BE2C (cell line): ENCODE measurements at regions not wholly inside any gene's neighbourhood (a gene's known extent, or its start where the extent isn't known, plus 50 kb on each side); places are given as distances from the start of the nearest gene placed in this dataset.
"Not testable (repeated sequence)": the region's sequence is repeated elsewhere in the genome, so short reads cannot be mapped to it uniquely, and the experiment has no call there.

Experiments
- DNase-seq: peaks from one replicate; pipeline ENCODE4 v3.0.0-alpha.2; 2020
- H3K27me3 ChIP-seq: fragments of 250-450 bp; sonication (Bioruptor Pico); 2 replicates; pipeline ENCODE4 v1.5.1; 2020; ENCODE audit warnings: mild to moderate bottlenecking
- H3K36me3 ChIP-seq: fragments of 250-450 bp; sonication (Bioruptor Pico); 2 replicates; pipeline ENCODE4 v1.5.1; 2020; ENCODE audit warnings: mild to moderate bottlenecking
- H3K4me1 ChIP-seq: fragments of 250-450 bp; sonication (Bioruptor Pico); 2 replicates; pipeline ENCODE4 v1.5.1; 2020
- H3K4me3 ChIP-seq: 2 replicates; pipeline ENCODE4 v1.5.1; 2011; ENCODE audit warnings: low read depth, low read length
- H3K9me3 ChIP-seq: fragments of 250-450 bp; sonication (Bioruptor Pico); 2 replicates; pipeline ENCODE4 v1.5.1; 2020
- TF ChIP-seq, protein P1 (sequence below): IDR thresholded peaks from 2 replicates; pipeline ENCODE4 v1.5.1; 2012; ENCODE audit warnings: mild to moderate bottlenecking, low read depth, low read length

DNA sequence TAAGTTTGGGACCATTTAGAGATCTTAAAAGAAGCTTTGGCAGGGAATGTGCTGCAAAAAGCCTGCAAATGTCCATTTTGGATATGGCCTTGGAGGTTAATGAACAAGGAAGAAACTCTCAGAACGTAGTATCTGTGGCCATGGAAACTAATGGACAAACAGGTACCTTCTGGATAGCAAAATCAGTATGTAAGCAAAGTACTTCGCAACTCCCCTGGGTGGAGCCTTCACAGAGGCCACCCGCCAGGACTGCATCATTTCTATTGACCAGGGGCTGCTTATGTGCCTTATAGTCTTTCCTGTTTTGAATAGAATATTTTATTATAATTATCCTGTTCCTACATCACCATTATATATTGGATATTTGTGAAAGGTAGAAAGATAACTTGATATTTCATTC lies 510.8 kb upstream of the SYNCRIP start:
- H3K4me1 ChIP-seq = peaks cover 3% of the 10 kb centered on the region; the same call in 1 of the 2 replicates
- TF ChIP-seq, protein P1, sequence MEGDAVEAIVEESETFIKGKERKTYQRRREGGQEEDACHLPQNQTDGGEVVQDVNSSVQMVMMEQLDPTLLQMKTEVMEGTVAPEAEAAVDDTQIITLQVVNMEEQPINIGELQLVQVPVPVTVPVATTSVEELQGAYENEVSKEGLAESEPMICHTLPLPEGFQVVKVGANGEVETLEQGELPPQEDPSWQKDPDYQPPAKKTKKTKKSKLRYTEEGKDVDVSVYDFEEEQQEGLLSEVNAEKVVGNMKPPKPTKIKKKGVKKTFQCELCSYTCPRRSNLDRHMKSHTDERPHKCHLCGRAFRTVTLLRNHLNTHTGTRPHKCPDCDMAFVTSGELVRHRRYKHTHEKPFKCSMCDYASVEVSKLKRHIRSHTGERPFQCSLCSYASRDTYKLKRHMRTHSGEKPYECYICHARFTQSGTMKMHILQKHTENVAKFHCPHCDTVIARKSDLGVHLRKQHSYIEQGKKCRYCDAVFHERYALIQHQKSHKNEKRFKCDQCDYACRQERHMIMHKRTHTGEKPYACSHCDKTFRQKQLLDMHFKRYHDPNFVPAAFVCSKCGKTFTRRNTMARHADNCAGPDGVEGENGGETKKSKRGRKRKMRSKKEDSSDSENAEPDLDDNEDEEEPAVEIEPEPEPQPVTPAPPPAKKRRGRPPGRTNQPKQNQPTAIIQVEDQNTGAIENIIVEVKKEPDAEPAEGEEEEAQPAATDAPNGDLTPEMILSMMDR = no peak
- no peak for DNase-seq
- no peaks in the 10 kb centered on the region for H3K27me3 ChIP-seq
- no peak overlapping the region for H3K4me3 ChIP-seq
- H3K9me3 ChIP-seq = no peaks in the 10 kb centered on the region
- H3K36me3 ChIP-seq = no peaks in the 10 kb centered on the region

DNA sequence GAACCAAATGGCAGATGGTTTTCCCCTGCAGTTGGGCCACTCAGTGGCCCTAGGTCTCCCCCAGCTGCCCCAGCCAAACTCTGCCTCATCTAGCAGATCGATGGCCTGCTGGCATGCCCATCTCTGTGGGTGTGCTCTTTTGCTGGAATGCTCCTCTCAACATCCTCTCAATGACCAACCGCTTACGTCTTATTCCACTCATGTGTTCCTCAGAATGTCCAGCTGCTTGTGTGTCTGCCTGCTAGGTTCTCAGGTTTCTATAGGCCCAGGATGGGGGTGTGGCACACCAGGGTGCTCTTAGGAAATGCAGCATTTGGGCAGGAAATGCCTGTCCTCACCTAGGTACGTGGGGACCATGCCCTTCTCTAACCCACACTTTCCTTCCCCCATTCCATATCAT lies 509.9 kb upstream of the SYNCRIP start:
- Histone ChIP-seq H3K4me3 (no peak overlapping the region), H3K9me3 (no peaks in the 10 kb centered on the region; the same call in 1 of the 2 replicates), H3K36me3 (no peaks in the 10 kb centered on the region), H3K4me1 (peaks cover 4% of the 10 kb centered on the region; the same call in 1 of the 2 replicates), H3K27me3 (no peaks in the 10 kb centered on the region)
- TF ChIP-seq, protein P1 = no peak
- no peak for DNase-seq

DNA sequence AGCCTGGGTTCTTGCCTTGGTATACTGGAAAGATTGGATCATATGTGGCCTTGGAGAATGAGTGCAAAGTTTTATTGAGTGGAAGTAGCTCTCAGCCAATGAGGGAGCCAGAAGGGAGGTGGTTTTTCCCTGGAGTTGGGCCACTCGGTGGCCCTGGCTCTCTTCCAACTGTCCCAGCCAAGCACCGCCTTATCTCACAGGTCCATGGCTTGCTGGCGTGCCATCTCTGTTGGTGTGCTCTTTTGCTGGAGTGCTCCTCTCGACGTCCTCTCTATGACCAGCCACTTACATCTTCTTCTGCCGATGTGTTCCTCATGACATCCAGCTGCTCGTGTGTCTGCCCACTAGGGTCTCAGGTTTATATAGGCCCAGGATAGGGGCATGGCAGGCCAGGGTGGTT lies 505.9 kb upstream of the SYNCRIP start:
- peaks cover 4% of the 10 kb centered on the region; the same call in 1 of the 2 replicates for H3K4me1 ChIP-seq
- DNase-seq = peak; percentile 30
- H3K9me3 ChIP-seq = no peaks in the 10 kb centered on the region; the same call in 1 of the 2 replicates
- H3K27me3 ChIP-seq = no peaks in the 10 kb centered on the region
- TF ChIP-seq, protein P1 = no peak
- no peak overlapping the region for H3K4me3 ChIP-seq
- no peaks in the 10 kb centered on the region for H3K36me3 ChIP-seq

DNA sequence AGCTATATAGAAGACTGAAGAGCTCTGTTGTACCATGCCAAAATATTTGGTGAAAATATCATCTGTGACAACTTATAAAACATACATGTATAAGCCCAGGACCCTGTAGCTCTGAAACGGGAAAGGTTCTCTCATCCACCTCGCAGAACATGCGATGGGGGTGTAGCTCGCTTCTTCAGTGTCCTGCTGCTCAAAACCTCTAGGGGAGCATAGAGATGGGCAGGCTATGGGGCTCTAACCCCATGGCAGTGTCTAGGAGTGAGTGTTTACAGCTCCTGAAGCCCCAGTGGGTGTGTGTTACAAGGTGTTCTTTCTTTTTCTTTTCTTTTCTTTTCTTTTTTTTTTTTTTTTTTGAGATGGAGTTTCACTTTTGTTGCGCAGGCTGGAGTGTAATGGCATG lies 505.2 kb upstream of the SYNCRIP start:
- TF ChIP-seq, protein P1 = no peak
- Histone ChIP-seq H3K4me1 (peaks cover 4% of the 10 kb centered on the region; the same call in 1 of the 2 replicates), H3K9me3 (no peaks in the 10 kb centered on the region; the same call in 1 of the 2 replicates), H3K36me3 (no peaks in the 10 kb centered on the region), H3K27me3 (no peaks in the 10 kb centered on the region), H3K4me3 (no peak overlapping the region)
- no peak for DNase-seq

DNA sequence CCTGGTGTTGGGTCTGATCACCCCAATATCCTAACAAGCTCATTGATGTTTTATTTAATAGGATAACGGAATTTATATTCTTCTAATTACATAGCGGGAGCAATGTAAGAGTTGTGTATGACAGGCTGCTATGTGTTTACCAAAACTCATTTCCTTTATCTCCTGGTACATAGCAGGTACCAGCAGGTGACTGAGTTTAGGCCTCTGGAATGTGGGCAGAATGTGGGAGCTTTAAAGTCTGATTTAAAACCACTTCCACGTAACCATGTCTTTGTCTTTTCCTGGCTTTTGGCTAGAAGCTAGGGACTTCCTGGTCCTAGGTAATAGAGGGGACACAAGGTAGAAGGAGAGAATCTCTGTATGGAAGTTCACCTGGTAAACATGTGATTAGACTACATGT lies 504.6 kb upstream of the SYNCRIP start:
- Histone ChIP-seq H3K27me3 (no peaks in the 10 kb centered on the region), H3K9me3 (no peaks in the 10 kb centered on the region; the same call in 1 of the 2 replicates), H3K36me3 (no peaks in the 10 kb centered on the region), H3K4me1 (peaks cover 4% of the 10 kb centered on the region; the same call in 1 of the 2 replicates), H3K4me3 (no peak overlapping the region)
- TF ChIP-seq, protein P1 = no peak
- no peak for DNase-seq

DNA sequence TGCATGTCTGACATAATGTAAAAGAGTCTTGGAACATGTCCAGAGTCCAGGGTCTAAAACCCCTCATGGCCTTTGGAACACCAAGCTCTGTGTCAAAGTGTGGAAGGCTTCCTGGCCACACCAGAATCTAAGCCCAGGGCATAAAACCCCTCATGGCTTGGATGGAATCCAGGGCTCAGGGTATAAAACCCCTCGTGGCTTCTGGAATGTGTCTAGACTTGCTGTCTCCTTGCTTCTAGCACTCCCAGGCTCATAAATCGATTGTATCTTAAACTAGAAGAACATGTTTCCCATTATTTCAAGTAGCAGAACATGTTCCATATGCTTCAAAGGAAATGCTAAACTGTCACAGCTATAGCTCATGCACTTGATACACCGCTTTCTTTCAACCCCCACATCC lies 504.1 kb upstream of the SYNCRIP start:
- not testable (repeated sequence) for H3K4me3 ChIP-seq, H3K4me1 ChIP-seq, H3K9me3 ChIP-seq, H3K36me3 ChIP-seq, H3K27me3 ChIP-seq
- DNase-seq = peak; percentile 59

DNA sequence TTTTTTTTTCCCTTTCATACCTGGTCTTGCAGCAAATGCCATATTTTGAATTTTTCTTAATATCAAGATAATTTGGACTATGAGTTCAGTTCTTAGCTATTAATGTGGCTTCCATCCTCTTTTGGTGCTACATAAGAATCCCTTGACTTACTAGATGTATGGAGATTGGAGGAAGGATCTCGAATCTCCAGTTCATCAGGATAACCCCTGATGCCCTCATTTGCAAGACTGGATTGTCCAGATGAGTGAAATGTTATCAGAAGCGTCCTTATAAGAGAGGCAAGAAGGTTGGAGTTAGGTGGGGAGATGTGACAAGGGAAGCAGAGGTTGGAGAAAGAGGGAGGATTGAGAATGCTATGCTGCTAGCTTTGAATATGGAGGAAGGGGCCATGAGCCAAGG lies 499.6 kb upstream of the SYNCRIP start:
- TF ChIP-seq, protein P1 = no peak
- H3K36me3 ChIP-seq = no peaks in the 10 kb centered on the region
- DNase-seq = no peak
- no peaks in the 10 kb centered on the region for H3K4me1 ChIP-seq
- H3K27me3 ChIP-seq = no peaks in the 10 kb centered on the region
- H3K9me3 ChIP-seq = no peaks in the 10 kb centered on the region
- H3K4me3 ChIP-seq = no peak overlapping the region
